LNCaP clone FGC (cell line): ENCODE measurements at regions not wholly inside any gene's neighbourhood (a gene's known extent, or its start where the extent isn't known, plus 50 kb on each side); places are given as distances from the start of the nearest gene placed in this dataset.

Source experiments
- DNase-seq: peaks from one replicate; pipeline ENCODE4 v3.0.0-alpha.2; 2011; ENCODE audit warnings: low read depth
- H3K4me3 ChIP-seq: 2 replicates; pipeline ENCODE4 v1.5.1; 2011; ENCODE audit warnings: mild to moderate bottlenecking, low read depth, low read length, control low read depth
- CTCF ChIP-seq: IDR thresholded peaks from 2 replicates; pipeline ENCODE4 v1.5.1; 2012; ENCODE audit warnings: mild to moderate bottlenecking; ENCODE audit not compliant: control insufficient read depth, insufficient read depth; ENCODE audit errors: extremely low read depth

GRCh38 chr6:170160031-170160627 lies 130.7 kb downstream of the DLL1 start:
- no peak for TF ChIP-seq CTCF
- peak overlapping the region; percentile 99 for H3K4me3 ChIP-seq
- no peak for DNase-seq

GRCh38 chr6:170159022-170159965 lies 131.6 kb downstream of the DLL1 start:
- DNase-seq: no peak
- no peak for TF ChIP-seq CTCF
- peak overlapping the region; percentile 99 for H3K4me3 ChIP-seq

- TF ChIP-seq CTCF: no peak
- H3K4me3 ChIP-seq: peak overlapping the region; percentile 99
- DNase-seq: no peak
Measured at GRCh38 chr6:170158296-170159021, 132.4 kb downstream of the DLL1 start.

GRCh38 chr6:170157567-170158218 lies 133.2 kb downstream of the DLL1 start:
- TF ChIP-seq CTCF: no peak
- H3K4me3 ChIP-seq: no peak overlapping the region
- no peak for DNase-seq

- H3K4me3 ChIP-seq: no peak overlapping the region
- DNase-seq: no peak
- TF ChIP-seq CTCF: no peak
Measured at GRCh38 chr6:170156448-170157375, 134.2 kb downstream of the DLL1 start.
